SK-N-SH (cell line): ENCODE measurements at regions not wholly inside any gene's neighbourhood (a gene's known extent, or its start where the extent isn't known, plus 50 kb on each side); places are given as distances from the start of the nearest gene placed in this dataset.

Source experiments
- CHD2 ChIP-seq: fragments of 150-350 bp; IDR thresholded peaks from 2 replicates; pipeline ENCODE4 v1.6.1; 2018; ENCODE audit warnings: low read length; ENCODE audit not compliant: partially characterized antibody
- CTCF ChIP-seq: fragments of 200-600 bp; sonication (generic); IDR thresholded peaks from 2 replicates; pipeline ENCODE4 v1.6.1; 2017; ENCODE audit warnings: antibody characterized with exemption, mild to moderate bottlenecking, moderate library complexity
- JUND ChIP-seq: IDR thresholded peaks from 2 replicates; pipeline ENCODE4 v1.4.0; 2012
- POLR2AphosphoS5 ChIP-seq: IDR thresholded peaks from 2 replicates; pipeline ENCODE4 v1.6.1; 2012; ENCODE audit warnings: low read depth, low read length
- TEAD4 ChIP-seq: IDR thresholded peaks from 2 replicates; pipeline ENCODE4 v1.4.0; 2012; ENCODE audit warnings: mild to moderate bottlenecking, borderline replicate concordance; ENCODE audit not compliant: insufficient read depth
- YY1 ChIP-seq: IDR thresholded peaks from 2 replicates; pipeline ENCODE4 v1.4.0; 2012; ENCODE audit warnings: low read depth, mild to moderate bottlenecking
- ZBTB33 ChIP-seq: IDR thresholded peaks from 2 replicates; pipeline ENCODE4 v1.4.0; 2012; ENCODE audit warnings: low read depth, borderline replicate concordance

- TF ChIP-seq JUND (no peak), CHD2 (no peak), CTCF (no peak), TEAD4 (no peak), YY1 (no peak), ZBTB33 (no peak), POLR2AphosphoS5 (no peak)
Measured at GRCh38 chr2:144322379-144322778, 197.5 kb downstream of the ZEB2 start.
